Mesothelial cell of epicardium (in vitro differentiated cells): ENCODE measurements at regions not wholly inside any gene's neighbourhood (a gene's known extent, or its start where the extent isn't known, plus 50 kb on each side); places are given as distances from the start of the nearest gene placed in this dataset.

Experiments
- DNase-seq, 2 experiments: peaks; one replicate each; pipeline ENCODE4 v3.0.0; 2021; ENCODE audit warnings: low spot score in 2 of 2; ENCODE audit not compliant: unreplicated experiment in 2 of 2
- H3K27ac Mint-ChIP-seq: 2 replicates; pipeline ENCODE4 v1.8.0; 2021; ENCODE audit warnings: mixed read lengths
- H3K27me3 Mint-ChIP-seq: 2 replicates; pipeline ENCODE4 v1.8.0; 2021; ENCODE audit warnings: low read depth, mixed read lengths
- H3K36me3 Mint-ChIP-seq: 2 replicates; pipeline ENCODE4 v1.8.0; 2021; ENCODE audit warnings: mixed read lengths
- H3K4me1 Mint-ChIP-seq: 2 replicates; pipeline ENCODE4 v1.8.0; 2021; ENCODE audit warnings: mixed read lengths
- H3K4me3 Mint-ChIP-seq: 2 replicates; pipeline ENCODE4 v1.8.0; 2021; ENCODE audit warnings: mild to moderate bottlenecking, moderate library complexity, mixed read lengths
- H3K9me3 Mint-ChIP-seq: 2 replicates; pipeline ENCODE4 v1.8.0; 2021; ENCODE audit warnings: mixed read lengths
- CTCF ChIP-seq: fragments of 200-600 bp; sonication (generic); IDR thresholded peaks from one replicate; pipeline ENCODE4 v1.5.0; 2021; ENCODE audit warnings: antibody characterized with exemption; ENCODE audit not compliant: unreplicated experiment

DNA sequence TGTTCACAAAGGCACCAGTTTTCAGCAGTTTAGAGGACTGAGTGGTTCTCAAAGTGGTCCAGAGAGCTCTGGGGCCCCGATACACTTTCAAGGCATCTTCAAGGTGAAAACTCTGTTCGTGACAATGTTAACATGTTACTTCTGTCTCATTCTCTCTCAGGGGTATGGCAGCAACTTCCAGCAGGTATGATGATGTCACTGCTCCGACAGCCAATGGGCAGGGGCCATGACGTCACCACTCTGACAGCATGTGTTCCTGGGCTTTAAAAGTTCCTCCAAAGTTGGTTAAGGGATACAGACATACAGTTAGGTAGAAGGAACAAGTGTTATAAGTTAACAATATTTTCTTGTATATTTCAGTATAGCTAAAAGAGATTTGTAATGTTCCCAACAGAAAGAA lies 87.9 kb downstream of the KLF15 start:
- peaks cover 41% of the 10 kb centered on the region for H3K4me1 Mint-ChIP-seq
- no peak overlapping the region for H3K4me3 Mint-ChIP-seq
- H3K36me3 Mint-ChIP-seq: no peaks in the 10 kb centered on the region
- no peaks in the 10 kb centered on the region for H3K9me3 Mint-ChIP-seq
- no peak for TF ChIP-seq CTCF
- no peak for DNase-seq
- H3K27me3 Mint-ChIP-seq: no peaks in the 10 kb centered on the region
- no peak overlapping the region for H3K27ac Mint-ChIP-seq

GRCh38 chr3:126268866-126269265 lies 88.3 kb downstream of the KLF15 start:
- peaks cover 42% of the 10 kb centered on the region for H3K4me1 Mint-ChIP-seq
- DNase-seq: no peak
- no peaks in the 10 kb centered on the region for H3K36me3 Mint-ChIP-seq
- no peaks in the 10 kb centered on the region for H3K27me3 Mint-ChIP-seq
- no peaks in the 10 kb centered on the region for H3K9me3 Mint-ChIP-seq
- TF ChIP-seq CTCF: no peak
- H3K27ac Mint-ChIP-seq: peak overlapping the region; percentile 15
- H3K4me3 Mint-ChIP-seq: no peak overlapping the region

GRCh38 chr3:126267976-126268615 lies 87.7 kb upstream of the ALDH1L1 start:
- Mint-ChIP-seq H3K9me3 (no peaks in the 10 kb centered on the region), H3K27me3 (no peaks in the 10 kb centered on the region), H3K36me3 (no peaks in the 10 kb centered on the region), H3K4me3 (peak overlapping the region; percentile 73), H3K4me1 (peaks cover 42% of the 10 kb centered on the region), H3K27ac (peak overlapping the region; percentile 98)
- no peak for TF ChIP-seq CTCF
- DNase-seq: no peak

DNA sequence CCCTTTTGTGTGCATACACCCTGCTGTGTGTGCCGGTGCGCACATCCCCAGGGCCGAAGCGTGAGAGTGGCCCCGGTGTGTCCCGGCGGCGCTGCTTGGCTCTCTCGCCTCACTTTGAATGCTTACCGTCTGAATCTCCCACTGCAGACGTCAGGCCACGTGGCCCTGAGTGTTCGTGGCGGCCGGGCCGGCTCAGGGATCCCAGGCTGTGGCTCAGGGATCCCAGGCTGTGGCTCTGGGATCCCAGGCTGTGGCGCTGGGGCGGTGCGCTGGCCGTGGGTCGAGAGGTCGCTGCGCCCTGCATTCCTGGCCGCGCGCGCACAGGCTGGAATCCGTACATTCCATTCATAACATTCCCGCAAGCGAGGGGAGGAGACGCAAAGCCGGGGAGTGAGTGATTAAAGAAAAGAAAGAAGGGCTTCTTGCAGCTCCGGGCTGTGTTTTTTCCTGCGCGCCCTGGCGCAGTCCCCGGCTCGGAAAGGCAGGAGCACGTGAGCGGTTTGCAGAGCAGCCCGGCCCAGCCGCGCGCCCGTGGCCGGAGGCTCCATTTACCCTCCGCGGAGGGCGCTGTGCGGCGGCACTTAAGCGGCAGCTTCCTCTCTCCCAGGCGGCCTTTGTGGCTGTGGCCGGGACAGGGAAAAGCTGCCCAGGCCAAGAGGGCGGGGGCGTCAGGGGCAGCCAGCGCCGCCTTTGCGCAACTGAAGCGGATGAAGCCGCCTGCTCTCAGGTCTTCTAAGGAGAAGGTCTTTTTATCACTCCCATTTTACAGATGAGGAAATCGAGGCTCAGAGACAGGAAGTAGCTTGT lies 87.0 kb upstream of the ALDH1L1 start:
- no peaks in the 10 kb centered on the region for H3K27me3 Mint-ChIP-seq
- H3K36me3 Mint-ChIP-seq: no peaks in the 10 kb centered on the region
- peak; percentile 68 to 81 for DNase-seq
- peak overlapping the region; percentile 98 for H3K27ac Mint-ChIP-seq
- no peak for TF ChIP-seq CTCF
- peak overlapping the region; percentile 73 for H3K4me3 Mint-ChIP-seq
- peaks cover 42% of the 10 kb centered on the region for H3K4me1 Mint-ChIP-seq
- H3K9me3 Mint-ChIP-seq: no peaks in the 10 kb centered on the region

DNA sequence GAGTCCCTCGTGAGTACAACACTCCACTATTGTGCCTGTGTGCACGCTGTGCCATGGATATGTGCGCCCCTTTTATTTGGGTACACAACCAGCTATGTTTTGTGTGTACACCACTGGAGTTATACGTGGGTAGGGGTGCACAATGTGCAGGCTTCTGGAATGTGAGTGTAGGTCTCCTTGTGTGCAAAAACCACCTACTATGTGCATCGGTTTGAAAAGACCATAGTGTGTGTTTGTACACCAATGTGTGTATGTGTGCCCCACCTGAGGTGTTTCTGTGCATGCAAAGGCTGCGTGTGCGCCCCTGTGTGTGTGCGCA lies 86.4 kb upstream of the ALDH1L1 start:
- no peaks in the 10 kb centered on the region for H3K27me3 Mint-ChIP-seq
- no peak overlapping the region for H3K4me3 Mint-ChIP-seq
- no peaks in the 10 kb centered on the region for H3K36me3 Mint-ChIP-seq
- H3K27ac Mint-ChIP-seq: peak overlapping the region; percentile 98
- DNase-seq: no peak
- H3K4me1 Mint-ChIP-seq: peaks cover 42% of the 10 kb centered on the region
- no peaks in the 10 kb centered on the region for H3K9me3 Mint-ChIP-seq
- no peak for TF ChIP-seq CTCF
